NCI-H187 (cell line): ENCODE measurements at regions not wholly inside any gene's neighbourhood (a gene's known extent, or its start where the extent isn't known, plus 50 kb on each side); places are given as distances from the start of the nearest gene placed in this dataset.
"Not testable (repeated sequence)": the region's sequence is repeated elsewhere in the genome, so short reads cannot be mapped to it uniquely, and the experiment has no call there.

Source experiments
- DNase-seq, 2 experiments: peaks; one replicate each; lab custom pipeline; 2025; lab: John Stamatoyannopoulos, UW

DNA sequence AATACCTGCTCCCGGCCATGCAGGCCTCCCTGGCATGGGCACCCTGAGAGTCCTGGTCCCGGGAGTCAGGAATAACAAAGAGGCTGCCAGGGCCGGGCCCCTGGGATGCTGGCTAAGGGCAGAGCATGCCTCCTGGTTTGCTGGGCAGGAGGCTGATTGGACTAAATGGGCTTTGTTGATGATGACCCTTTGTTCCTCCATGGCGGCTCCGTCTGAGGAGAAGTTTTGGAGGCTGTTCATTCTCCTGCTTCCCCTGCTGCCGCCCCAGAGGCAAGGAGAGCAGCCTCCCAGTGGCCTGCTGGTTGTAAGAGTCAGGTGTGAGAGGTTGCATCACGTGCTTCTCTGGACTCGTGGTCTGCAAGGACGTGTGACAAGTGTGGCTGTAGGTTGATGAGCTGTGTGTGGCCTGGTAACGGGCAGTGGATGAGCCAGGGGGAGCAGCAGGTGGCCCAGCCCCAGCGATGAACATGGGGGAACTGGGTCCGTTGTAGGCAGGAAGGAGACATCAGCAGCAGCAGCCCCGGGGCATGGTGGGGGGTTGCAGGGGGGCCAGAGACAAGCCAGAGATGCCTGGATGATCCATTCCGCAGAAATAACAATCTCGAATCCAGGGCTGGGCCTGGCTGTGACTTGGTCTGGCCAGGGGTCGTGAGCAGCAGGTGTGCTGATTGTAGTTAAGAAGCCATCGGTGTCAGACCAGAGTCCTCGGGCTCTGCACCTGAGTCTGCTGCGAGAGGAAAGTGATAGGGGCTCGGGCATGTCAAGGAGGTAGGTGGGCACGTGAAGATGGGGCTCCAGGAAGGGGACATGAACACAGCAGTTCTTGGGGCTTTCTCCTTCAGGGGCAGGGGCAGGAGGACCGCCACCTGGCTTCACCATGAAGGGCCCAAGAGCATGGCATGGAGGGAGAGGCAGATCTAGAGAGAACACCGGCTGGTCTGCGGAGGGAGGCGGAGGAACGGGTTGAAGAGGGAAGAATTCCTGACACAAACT, 101.4 kb downstream of the TNFRSF13B start:
- DNase-seq = no peak

DNA sequence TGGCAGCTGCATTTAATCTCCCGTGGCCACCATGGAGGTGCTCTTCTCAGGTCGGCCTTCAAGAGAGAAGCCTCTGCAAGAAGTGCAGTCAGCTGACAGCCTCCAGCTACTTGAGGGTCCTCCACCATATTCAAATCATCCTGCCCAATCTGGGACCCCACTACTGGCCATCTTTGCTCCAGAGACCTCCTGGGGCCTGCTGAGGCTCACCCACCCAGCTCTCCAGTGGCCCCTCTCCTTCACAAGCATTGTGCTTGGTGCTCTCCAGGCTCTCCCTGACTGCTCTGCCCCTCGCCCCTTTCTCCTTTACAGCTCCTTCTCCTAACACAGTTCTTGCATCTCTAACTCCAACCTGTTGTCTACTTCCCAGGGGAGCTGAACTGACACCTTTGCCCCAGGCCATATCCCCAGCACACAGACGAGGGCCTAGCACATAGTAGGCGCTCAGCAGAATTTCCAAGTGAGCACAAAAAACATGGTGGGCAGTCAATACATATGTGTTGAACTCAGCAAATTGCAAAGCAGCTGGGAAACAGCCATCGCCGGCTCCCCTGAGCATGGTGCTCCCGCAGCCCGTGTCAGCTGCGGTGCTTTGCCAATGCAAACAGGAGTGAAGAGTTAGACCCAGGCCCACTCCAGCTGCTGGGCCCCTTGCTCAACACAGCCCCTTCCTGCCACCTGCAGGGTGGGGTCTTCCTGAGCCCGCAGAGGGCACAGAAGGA, 102.2 kb downstream of the TNFRSF13B start:
- not testable (repeated sequence) for DNase-seq

DNA sequence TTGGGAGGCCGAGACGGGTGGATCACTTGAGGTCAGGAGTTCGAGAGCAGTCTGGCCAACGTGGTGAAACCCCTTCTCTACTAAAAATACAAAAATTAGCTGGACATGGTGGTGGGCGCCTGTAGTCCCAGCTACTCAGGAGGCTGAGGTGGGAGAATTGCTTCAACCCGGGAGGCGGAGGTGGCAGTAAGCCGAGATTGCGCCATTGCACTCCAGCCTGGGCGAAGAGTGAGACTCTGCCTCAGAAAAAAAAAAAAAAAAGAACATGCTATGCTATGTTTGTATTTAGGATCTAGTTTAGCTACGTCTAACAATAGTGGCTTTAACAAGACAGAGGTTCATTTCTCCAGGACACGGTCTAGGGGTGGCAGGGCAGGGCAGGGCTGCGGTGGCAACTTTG, 103.3 kb downstream of the TNFRSF13B start:
- DNase-seq = not testable (repeated sequence)

DNA sequence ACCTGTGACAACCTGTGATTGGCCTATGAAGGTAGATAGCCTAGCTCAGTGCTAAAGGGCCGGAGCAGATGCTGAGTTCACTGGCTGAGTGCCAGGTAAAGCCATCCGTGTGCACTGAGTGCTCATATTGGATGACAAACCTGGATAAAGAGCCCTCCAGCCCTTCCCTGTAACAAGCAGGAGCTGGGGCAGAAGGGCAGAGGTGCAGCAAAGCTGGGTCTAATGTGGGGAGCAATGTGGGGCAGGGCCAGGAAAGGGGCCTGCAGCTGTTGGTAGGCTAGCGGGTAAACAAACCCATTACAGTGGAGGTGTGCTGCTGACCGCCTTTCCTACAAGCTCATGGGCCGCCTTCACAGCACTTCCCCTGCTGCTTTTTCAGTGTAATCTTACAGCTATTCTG, 104.4 kb downstream of the TNFRSF13B start:
- peak in 1 of 2 experiments; percentile 24 for DNase-seq

DNA sequence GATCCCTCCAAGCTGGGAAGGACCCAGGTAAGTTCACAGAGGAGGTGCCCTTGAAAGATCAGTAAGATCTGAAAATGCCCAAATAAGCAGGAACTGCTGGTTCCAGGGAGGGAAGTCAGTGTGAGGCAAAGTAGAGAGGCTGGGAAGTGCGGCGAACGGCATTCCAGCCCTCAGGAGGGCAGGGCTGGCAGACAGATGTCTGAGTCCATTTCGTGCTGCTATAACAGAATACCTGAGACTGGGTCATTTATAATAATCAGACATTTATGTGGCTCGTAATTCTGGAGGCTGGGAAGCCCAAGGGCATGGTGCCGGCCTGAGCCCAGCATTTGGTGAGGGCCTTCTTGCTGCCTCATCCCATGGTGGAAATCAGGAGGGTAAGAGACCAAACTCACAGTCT, 105.1 kb downstream of the TNFRSF13B start:
- not testable (repeated sequence) for DNase-seq

DNA sequence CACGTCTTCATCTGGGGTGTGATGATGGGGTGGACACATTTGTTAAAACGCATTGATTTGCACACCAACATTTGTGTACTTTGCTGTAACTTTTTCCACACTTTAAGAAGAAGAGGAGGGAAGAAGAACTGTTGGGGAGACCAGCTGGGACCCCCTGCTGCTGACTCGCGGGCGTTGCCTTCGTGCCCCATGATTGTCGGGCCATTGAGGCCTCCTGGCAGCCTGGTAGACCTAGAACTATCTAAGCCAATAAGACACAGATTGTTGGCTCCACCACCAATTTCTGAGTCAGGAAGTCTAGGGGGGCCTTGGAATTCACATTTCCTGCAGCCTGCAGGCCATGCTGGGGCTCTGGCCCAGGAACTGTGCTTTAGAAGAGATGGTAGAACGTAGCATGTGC, 105.5 kb downstream of the TNFRSF13B start:
- no peak for DNase-seq

DNA sequence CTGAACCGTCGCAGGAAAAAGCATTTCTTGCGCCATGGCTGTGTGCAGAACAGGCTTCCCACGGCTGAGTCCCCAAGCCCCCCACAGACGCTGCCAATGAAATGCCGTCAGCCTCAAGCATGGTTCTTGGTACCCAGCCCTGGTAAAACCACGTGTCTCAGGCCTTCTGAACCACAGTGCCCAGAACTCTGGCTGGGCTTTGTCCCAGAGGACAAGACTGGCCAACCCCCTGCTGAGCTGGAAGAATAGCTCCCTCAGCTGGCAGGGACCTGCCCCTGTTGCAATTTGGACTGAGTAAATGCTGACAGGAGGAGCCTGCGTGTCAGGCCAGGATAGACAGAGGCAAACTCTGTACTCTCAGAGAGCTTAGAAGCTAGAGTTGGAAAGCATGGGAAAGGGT, 106.2 kb downstream of the TNFRSF13B start:
- not testable (repeated sequence) for DNase-seq

DNA sequence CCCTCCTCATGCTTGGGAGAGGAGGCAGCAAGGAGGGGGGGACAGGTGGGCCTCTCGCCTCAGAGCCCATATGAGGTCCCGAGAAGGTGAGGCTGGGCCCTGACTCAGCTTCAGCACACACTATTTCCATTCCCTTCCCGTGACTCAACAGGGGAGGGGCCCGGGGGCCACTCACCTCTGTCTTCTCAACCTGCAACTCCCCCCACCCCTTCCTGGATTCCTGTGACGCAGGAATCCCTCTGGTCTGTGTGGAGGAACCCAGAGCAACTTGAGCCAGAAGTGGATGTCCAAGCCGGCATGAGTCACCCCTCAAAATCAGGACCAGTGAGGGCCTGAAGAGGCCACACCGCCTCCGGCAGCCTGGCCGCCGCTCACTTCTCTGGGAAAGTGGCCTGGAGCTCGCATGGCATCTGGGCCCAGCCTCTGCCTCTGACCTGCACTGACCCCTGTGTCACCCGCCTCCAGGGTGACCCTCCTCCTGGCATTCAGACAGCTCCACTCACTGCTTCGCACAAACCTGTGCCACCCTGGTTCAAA, 106.8 kb downstream of the TNFRSF13B start:
- DNase-seq = not testable (repeated sequence)

DNA sequence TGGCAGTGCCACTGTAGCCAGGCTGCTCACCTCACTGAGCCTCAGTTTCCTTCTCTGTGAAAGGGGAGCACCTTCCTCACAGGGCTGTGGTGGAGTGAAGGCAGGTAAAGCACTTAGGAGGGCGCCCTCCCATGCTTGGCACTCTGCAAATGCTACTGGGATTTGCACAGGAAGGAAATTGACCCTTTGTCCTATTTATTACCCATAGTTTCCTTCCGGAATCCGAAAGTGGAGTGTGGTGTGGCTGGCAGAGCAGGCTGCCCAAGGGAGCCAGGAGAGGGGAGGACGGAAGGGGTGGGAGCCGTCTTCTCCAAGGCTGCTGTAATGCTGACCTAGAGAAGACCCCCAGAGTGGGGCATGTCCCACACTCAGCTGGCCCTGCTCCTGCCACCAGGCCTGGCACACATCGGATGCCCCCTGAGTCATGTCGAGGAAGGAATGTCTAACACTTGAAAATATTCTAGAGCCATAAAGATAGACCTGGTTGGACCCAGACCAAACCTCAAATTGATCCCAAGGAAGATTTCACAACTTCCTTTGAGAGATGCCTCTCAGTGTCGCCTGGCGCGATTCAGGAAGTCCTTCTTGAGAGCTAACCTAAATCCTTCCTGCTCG, 107.3 kb downstream of the TNFRSF13B start:
- DNase-seq = not testable (repeated sequence)

DNA sequence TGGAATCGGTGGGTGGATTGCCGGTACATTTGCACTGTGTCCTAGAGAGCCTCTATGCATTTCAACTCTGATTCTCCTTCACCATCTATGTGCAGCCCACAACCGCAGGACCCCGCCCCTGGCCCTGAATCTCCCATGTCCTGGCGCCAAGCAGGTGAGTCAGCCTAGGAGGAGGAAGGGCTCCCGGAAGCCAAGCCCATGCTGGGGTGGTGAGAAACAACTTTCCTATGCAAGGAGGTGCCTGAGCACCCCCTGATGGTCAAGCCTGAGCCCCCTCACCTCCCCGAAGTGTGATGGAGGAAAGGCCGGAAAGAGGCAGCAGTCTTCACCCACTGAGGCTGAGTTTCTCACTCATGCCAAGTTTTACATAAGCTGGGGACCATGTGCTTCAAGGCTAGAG, 110.8 kb downstream of the TNFRSF13B start:
- DNase-seq = not testable (repeated sequence)

DNA sequence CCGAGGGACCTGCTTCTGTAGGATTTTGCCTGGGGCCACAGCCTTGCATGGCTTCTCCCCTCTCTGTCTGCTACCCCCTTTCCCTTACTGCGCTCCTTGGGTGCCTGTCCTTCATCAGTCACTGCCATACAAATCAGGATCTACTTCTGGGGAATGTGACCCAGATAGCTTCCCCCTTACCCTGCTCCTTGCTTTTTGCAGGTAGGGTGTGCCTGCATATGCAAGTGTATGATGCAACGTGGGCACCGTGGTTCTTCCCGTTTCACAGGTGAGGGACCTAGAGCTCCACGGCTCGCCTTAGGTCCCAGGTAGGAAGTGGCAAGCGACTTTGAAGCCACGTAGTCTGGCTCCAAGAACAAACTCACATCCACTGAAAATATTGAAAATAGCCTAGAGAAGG, 111.5 kb downstream of the TNFRSF13B start:
- DNase-seq = not testable (repeated sequence)

DNA sequence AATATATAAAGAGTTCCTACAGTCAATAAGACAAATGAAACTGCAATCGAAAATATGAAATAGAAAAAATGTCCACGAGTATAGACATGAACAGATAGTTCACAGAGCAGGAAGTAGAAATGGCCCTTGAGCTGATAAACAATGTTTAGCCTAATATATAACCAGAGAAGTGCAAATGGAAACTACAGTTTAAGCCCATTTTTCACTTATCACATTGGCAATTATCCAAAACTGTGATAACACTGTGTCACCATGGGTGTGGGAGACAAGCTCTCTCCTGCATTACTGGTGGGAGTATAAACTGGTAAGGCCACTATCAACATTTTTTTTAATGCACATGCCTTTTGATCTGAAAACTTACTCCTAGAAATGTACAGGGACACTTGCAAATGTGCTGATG, 112.4 kb downstream of the TNFRSF13B start:
- not testable (repeated sequence) for DNase-seq

DNA sequence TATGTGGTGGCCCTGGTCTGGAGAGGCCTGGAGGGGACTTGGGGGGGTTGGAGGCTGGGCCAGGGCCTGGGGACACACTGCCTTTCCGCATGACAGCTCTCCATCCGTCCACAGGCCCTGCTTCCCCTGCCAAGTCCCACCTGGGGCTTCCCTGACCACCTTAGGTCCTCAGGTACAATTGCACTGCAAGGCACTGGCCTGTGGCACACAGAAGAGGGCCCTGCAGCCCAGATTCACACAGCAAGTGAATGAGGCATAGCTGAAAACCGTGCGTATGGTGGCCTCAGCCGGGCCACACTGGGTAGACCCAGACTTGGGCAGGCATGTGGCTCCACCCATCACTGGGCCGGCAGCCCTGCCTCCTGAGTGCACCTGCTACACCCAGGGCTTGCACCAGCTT, 114.2 kb downstream of the TNFRSF13B start:
- DNase-seq = not testable (repeated sequence)

DNA sequence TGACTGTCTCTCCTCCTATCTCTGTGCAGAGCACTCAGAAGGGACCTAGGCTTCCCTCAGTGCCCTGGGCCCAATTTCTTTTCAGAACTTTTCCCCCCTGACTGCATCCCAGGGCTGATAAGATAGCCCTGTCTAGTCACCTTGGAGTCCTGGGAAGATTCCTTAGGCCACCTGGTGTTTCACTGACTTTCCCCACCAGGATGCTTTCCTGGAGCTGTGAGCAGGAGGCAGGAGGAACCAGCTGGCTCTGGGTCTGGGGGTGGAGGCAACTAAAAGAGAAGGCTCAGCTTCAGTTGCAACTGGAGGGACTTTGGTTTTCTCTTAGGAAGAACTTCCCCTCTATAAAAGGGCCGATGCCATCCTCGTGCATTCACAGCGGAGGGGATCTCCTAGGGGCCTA, 115.1 kb downstream of the TNFRSF13B start:
- DNase-seq = not testable (repeated sequence)

DNA sequence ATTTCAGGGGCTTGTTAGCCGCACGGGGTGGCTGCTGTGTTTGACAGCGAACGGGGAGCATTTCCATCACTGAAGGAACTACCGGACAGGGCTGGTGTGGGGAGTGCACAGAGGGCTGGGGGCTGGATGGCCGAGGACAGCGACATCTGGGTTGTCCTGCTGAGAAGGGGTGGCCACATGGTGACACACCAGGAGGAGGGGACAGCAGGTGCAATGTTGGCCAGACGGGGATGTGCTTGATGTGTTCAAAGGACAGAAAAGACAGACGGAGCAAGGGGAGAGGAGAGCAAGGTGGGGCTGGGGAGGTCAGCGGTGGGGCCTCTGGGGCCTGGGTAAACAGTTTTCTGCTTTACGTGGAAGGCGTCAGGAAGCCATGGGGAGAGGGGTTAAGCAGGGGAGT, 115.7 kb downstream of the TNFRSF13B start:
- not testable (repeated sequence) for DNase-seq

DNA sequence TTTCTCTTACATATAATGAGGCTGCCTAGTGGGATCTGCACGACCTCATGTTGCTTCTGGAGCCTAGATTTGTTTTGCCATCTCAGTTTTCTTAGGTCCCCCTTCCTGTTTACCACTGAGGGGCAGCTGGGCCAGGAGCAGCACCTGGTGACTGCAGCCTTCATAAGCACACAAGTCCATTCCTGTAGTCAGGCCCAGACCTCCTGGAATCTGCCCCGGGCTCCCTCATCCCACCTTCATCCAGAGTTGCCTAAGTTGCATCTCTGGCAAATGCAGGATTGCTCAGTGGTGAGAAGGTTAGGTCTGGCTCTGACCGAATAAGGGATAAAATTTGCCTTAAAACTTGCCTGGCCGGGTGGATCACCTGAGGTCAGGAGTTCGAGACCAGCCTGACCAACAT, 117.3 kb downstream of the TNFRSF13B start:
- DNase-seq = not testable (repeated sequence)

DNA sequence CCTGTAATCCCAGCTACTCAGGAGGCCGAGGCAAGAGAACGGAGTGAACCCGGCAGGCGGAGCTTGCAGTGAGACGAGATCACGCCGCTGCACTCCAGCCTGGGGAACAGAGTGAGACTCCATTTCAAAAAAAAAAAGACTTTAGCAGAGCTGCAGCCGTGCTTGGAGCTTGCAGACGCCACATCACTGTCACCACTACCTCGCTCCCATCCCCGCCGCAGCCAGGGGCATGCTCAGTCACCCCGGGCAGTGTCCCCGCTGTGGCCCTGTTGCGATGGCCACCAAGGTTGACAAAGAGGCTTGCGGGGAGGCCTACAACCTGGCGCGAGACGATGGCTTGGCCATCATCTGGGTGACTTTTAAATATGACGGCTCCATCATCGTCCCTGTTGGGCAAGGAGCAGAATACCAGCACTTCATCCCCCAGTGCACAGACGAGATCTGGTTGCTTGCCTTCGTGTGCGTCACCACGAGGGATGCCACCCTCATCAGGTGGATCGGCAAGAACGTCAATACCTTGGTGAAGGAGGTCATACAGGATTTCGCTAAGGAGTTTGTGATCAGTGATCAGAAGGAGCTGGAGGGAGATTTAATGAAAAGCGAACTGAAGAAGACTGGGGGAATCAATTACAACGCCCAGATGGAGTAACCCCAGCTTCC, 118.1 kb downstream of the TNFRSF13B start:
- DNase-seq = no peak

DNA sequence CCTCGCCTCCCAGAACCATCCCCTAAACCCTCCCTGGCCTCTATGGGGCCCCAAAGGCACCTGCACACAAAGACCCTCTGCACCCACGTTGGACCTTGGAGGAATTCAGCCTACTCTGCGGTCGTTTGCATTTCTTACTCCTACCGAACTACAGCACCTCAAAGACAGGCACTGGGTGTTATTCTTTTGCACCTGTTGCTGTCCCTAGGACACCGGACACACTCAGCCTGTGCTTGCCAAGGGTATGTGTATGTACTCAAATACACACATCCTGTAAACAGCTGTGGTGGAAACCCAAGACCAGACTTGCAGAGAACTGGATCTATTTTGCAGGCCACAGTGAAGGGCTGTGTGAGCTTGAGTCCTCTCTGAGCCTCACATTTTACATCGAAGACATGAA, 122.1 kb downstream of the TNFRSF13B start:
- DNase-seq = not testable (repeated sequence)

DNA sequence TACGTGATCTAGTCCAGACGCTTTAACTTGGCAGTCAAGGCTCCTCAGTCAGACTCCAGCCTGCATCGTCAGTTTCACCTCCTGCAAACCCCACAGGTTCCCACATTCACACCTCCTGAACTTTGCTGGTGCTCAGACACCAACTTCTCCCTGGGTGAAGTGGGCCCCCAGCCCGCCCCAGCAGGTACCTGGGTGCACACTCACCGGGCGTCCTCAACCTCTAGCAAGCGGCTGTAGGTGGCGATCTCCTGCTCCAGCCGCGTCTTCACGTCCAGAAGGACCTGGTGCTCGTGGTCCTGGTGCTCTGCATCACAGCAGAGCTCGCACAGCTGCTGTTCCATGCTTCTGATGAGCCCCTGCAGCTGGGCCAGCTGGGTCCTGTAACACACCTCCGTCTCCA, 122.9 kb downstream of the TNFRSF13B start:
- not testable (repeated sequence) for DNase-seq

DNA sequence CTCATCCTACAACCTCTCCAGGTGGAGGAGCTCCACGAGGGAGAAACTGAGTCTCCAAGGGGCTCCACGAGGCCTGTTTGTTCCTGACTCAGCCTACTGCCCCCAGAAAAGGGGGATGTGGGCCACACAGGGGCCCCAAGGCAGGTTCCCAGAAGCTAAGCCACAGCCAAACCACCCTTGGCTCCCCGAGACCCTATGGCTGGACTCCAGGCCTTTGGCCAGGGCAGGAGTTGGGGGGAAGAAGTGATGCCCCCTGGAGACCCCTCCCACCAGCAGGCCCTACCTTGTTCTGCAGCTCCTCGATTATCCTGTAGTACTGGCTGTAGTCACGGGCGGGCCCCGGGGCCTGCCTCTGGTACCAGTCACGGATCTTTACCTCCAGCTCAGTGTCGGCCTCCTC, 126.8 kb downstream of the TNFRSF13B start:
- not testable (repeated sequence) for DNase-seq

DNA sequence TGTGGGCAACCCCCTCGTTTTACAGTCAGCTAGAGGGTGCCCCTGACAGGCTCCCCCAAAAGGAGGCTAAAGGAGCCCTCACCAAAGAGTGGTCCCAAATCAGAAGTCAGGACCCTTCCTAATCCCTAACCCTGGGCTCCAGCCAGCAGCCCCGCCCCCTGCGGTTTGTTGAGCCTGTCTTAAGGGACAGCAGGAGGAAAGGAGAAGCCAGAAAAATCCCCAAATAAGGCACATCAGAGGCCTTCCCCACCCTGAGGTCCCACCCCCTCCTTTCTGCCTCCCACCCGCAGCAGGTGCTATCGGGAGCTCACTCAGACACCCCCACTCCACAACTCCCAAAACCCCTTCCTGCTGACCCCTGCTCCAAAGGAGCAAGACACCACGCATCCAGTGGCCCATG, 127.2 kb downstream of the TNFRSF13B start:
- not testable (repeated sequence) for DNase-seq

DNA sequence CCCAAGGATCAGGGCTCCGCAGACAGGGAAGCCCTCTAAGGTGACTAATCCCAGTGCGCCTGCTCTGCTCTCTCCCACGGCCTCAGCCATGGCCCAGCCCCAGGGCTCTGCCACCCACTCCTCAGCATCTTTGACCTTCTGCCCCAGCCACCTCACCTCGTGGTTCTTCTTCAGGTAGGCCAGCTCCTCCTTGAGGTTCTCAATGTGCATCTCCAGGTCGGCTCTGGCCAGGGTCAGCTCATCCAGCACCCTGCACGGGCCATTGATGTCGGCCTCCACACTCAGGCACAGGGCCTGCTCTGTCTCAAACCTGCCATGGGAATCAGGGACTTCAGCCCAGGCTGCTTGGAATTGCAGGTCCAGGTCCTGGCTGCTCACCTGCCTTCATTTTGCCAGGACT, 128.4 kb downstream of the TNFRSF13B start:
- not testable (repeated sequence) for DNase-seq
